HG03432 (cell line): ENCODE measurements at regions not wholly inside any gene's neighbourhood (a gene's known extent, or its start where the extent isn't known, plus 50 kb on each side); places are given as distances from the start of the nearest gene placed in this dataset.

ENCODE experiments used
- ATAC-seq: cut with Tn5 transposase; IDR thresholded peaks from one replicate; pipeline ENCODE4 v1.9.1; 2021; ENCODE audit warnings: mild to moderate bottlenecking, moderate library complexity; ENCODE audit not compliant: unreplicated experiment

- no peak for ATAC-seq
These were observed 281.1 kb upstream of the GRIP1 start for GRCh38 chr12:66960006-66960405.

GRCh38 chr12:66960704-66961690 lies 282.1 kb upstream of the GRIP1 start:
- ATAC-seq = no peak

- ATAC-seq = no peak
These were observed 283.4 kb upstream of the GRIP1 start for GRCh38 chr12:66962290-66962689.

GRCh38 chr12:66963901-66964300 lies 285.0 kb upstream of the GRIP1 start:
- ATAC-seq = no peak

- ATAC-seq = no peak
These were observed 285.8 kb upstream of the GRIP1 start for GRCh38 chr12:66964629-66965028.

- ATAC-seq = no peak
These were observed 286.7 kb upstream of the GRIP1 start for GRCh38 chr12:66965621-66966020.

- no peak for ATAC-seq
These were observed 292.9 kb upstream of the GRIP1 start for GRCh38 chr12:66971816-66972215.

GRCh38 chr12:66976526-66976925 lies 292.6 kb upstream of the CAND1 start:
- no peak for ATAC-seq

GRCh38 chr12:66978802-66979201 lies 290.4 kb upstream of the CAND1 start:
- ATAC-seq = no peak

GRCh38 chr12:66979251-66979650 lies 289.9 kb upstream of the CAND1 start:
- ATAC-seq = no peak

GRCh38 chr12:66984077-66984476 lies 285.1 kb upstream of the CAND1 start:
- ATAC-seq = no peak

- no peak for ATAC-seq
These were observed 284.2 kb upstream of the CAND1 start for GRCh38 chr12:66984962-66985361.

- ATAC-seq = no peak
These were observed 270.0 kb upstream of the CAND1 start for GRCh38 chr12:66999141-66999540.

GRCh38 chr12:67001251-67001650 lies 267.9 kb upstream of the CAND1 start:
- ATAC-seq = no peak

- no peak for ATAC-seq
These were observed 266.4 kb upstream of the CAND1 start for GRCh38 chr12:67002720-67003119.

GRCh38 chr12:67006610-67007009 lies 262.5 kb upstream of the CAND1 start:
- ATAC-seq = no peak

GRCh38 chr12:67014642-67015041 lies 254.5 kb upstream of the CAND1 start:
- ATAC-seq = no peak

GRCh38 chr12:67018105-67018504 lies 251.1 kb upstream of the CAND1 start:
- no peak for ATAC-seq

GRCh38 chr12:67019070-67019469 lies 250.1 kb upstream of the CAND1 start:
- ATAC-seq = no peak

GRCh38 chr12:67025543-67026114 lies 243.5 kb upstream of the CAND1 start:
- peak; percentile 84 for ATAC-seq

GRCh38 chr12:67026487-67027246 lies 242.5 kb upstream of the CAND1 start:
- no peak for ATAC-seq

GRCh38 chr12:67028529-67028928 lies 240.6 kb upstream of the CAND1 start:
- ATAC-seq = no peak
